ENCODE measurements at regions not wholly inside any gene's neighbourhood (a gene's known extent, or its start where the extent isn't known, plus 50 kb on each side); places are given as distances from the start of the nearest gene placed in this dataset.

DNA sequence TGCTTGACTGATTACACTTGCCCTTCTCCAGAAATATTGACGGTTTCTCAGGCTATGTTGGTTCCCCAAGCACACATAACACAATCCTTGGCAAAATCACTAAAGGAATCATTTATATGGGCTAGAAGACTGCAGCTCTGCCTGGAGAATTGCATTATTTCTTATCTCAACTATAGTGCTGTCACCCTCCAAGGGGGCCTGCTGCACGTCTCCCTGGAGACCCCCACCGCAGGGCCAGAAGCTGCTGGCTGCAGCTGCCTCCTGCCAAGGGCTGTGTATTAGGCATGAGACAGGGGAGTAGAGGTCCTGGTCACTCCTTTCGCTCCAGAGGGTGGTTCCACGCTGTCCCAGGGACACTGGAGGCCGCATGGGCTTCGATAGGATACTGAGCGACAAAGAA lies 76.6 kb downstream of the LRRC30 start:
- Histone ChIP-seq H3K9me3 (replicated peaks; ENCODE audit: control insufficient read depth, insufficient read depth, low read length) (no peaks in the 10 kb centered on the region), H3K79me2 (ENCODE audit: control insufficient read depth, insufficient read depth, low read length) (no peaks in the 10 kb centered on the region), H3K4me3 (replicated peaks in 1 of 3; ENCODE audit: insufficient read depth in 1 of 3, low read depth in 1 of 3, low read length in 3 of 3) (no peak overlapping the region), H4K20me1 (replicated peaks; ENCODE audit: control insufficient read depth, extremely low read depth, insufficient read depth, low read length) (no peaks in the 10 kb centered on the region), H3K27ac (ENCODE audit: insufficient read depth, low read depth, low read length) (no peak overlapping the region), H3K27me3 (ENCODE audit: control insufficient read depth in 2 of 2, insufficient read depth in 2 of 2, low read length in 2 of 2) (peaks cover 2 to 13% of the 10 kb centered on the region in 2 experiments), H3K4me1 (ENCODE audit: control insufficient read depth, extremely low read depth, insufficient read depth, low read length) (no peaks in the 10 kb centered on the region), H3K36me3 (ENCODE audit: control insufficient read depth in 2 of 2, extremely low read depth in 1 of 2, insufficient read depth in 2 of 2, low read length in 2 of 2) (no peaks in the 10 kb centered on the region), H3K9me1 (replicated peaks; ENCODE audit: control insufficient read depth, extremely low read depth, insufficient read depth, low read length) (no peaks in the 10 kb centered on the region), H3K4me2 (ENCODE audit: insufficient read depth, low read length) (no peak overlapping the region), H3K9ac (replicated peaks; ENCODE audit: extremely low read depth, insufficient read depth, low read length) (no peak overlapping the region), H2AFZ (ENCODE audit: low read depth, low read length) (no peak overlapping the region)
- DNase-seq (ENCODE audit: low read depth, low spot score) (no peak), FAIRE-seq (no peak)
- BruUV-seq (replicated peaks) = no TSS peak
- ChIA-PET POLR2A (no interaction called here), CTCF (no interaction called here)
- TF ChIP-seq JUN (IDR thresholded peaks at IDR 0.05; ENCODE audit: borderline replicate concordance, insufficient read depth, insufficient read length, low read depth) = no peak
- TF ChIP-seq POLR2A (IDR thresholded peaks at IDR 0.05; ENCODE audit: low read depth, low read length) = no peak
- TF ChIP-seq EZH2 (IDR thresholded peaks at IDR 0.05; ENCODE audit: borderline replicate concordance, low read depth, low read length, severe bottlenecking) = no peak
- TF ChIP-seq, protein P1, sequence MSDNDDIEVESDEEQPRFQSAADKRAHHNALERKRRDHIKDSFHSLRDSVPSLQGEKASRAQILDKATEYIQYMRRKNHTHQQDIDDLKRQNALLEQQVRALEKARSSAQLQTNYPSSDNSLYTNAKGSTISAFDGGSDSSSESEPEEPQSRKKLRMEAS (IDR thresholded peaks at IDR 0.05; ENCODE audit: insufficient read depth, insufficient read length) = no peak
- no peak for TF ChIP-seq FOS (IDR thresholded peaks at IDR 0.05; ENCODE audit: borderline replicate concordance, insufficient read depth, low read length)
- no peak for TF ChIP-seq MYC (IDR thresholded peaks at IDR 0.05; ENCODE audit: low read depth, low read length)
- no peak for TF ChIP-seq GATA2 (IDR thresholded peaks at IDR 0.05; ENCODE audit: insufficient read depth, insufficient read length, low read depth, low read length)
- no peak for TF ChIP-seq POLR2AphosphoS5 (IDR thresholded peaks at IDR 0.05; ENCODE audit: insufficient read depth, low read depth, low read length)
- TF ChIP-seq, protein P2, sequence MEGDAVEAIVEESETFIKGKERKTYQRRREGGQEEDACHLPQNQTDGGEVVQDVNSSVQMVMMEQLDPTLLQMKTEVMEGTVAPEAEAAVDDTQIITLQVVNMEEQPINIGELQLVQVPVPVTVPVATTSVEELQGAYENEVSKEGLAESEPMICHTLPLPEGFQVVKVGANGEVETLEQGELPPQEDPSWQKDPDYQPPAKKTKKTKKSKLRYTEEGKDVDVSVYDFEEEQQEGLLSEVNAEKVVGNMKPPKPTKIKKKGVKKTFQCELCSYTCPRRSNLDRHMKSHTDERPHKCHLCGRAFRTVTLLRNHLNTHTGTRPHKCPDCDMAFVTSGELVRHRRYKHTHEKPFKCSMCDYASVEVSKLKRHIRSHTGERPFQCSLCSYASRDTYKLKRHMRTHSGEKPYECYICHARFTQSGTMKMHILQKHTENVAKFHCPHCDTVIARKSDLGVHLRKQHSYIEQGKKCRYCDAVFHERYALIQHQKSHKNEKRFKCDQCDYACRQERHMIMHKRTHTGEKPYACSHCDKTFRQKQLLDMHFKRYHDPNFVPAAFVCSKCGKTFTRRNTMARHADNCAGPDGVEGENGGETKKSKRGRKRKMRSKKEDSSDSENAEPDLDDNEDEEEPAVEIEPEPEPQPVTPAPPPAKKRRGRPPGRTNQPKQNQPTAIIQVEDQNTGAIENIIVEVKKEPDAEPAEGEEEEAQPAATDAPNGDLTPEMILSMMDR (IDR thresholded peaks at IDR 0.05; ENCODE audit: extremely low read depth in 1 of 2, insufficient read depth in 1 of 2, low read depth in 1 of 2, low read length in 2 of 2) = no peak
- intact Hi-C loops (cut with micrococcal nuclease) = no loop called here
- dilution Hi-C loops (cut with MboI; ENCODE audit: extremely low pct_ligation_motif_present, low sequenced_read_pairs) = no loop called here

All from endothelial cell of umbilical vein (primary cell).